DMS53 treated with DMSO at 0.1 percent for 48 hours (cell line): ENCODE measurements at regions not wholly inside any gene's neighbourhood (a gene's known extent, or its start where the extent isn't known, plus 50 kb on each side); places are given as distances from the start of the nearest gene placed in this dataset.
"Not testable (repeated sequence)": the region's sequence is repeated elsewhere in the genome, so short reads cannot be mapped to it uniquely, and the experiment has no call there.

ENCODE experiments used
- DNase-seq: peaks from one replicate; lab custom pipeline; 2025; ENCODE audit not compliant: unreplicated experiment; lab: John Stamatoyannopoulos, UW

- no peak for DNase-seq
These were observed 170.4 kb downstream of the PTPRC start for GRCh38 chr1:198809247-198809646.

GRCh38 chr1:198811449-198811848 lies 172.6 kb downstream of the PTPRC start:
- DNase-seq: no peak

- no peak for DNase-seq
These were observed 184.8 kb downstream of the PTPRC start for GRCh38 chr1:198823626-198824025.

GRCh38 chr1:198825254-198825653 lies 186.4 kb downstream of the PTPRC start:
- no peak for DNase-seq

- DNase-seq: no peak
These were observed 190.5 kb downstream of the PTPRC start for GRCh38 chr1:198829356-198829755.

- DNase-seq: no peak
These were observed 191.1 kb downstream of the PTPRC start for GRCh38 chr1:198829944-198830343.

GRCh38 chr1:198830412-198830811 lies 191.6 kb downstream of the PTPRC start:
- DNase-seq: no peak

GRCh38 chr1:198833706-198834503 lies 195.1 kb downstream of the PTPRC start:
- DNase-seq: no peak

GRCh38 chr1:198837278-198838021 lies 198.6 kb downstream of the PTPRC start:
- no peak for DNase-seq

GRCh38 chr1:198838022-198838342 lies 199.1 kb downstream of the PTPRC start:
- DNase-seq: no peak

- no peak for DNase-seq
These were observed 202.6 kb downstream of the PTPRC start for GRCh38 chr1:198841477-198841876.

- no peak for DNase-seq
These were observed 203.8 kb downstream of the PTPRC start for GRCh38 chr1:198842686-198843085.

- no peak for DNase-seq
These were observed 206.4 kb downstream of the PTPRC start for GRCh38 chr1:198845271-198845670.

- DNase-seq: no peak
These were observed 207.0 kb downstream of the PTPRC start for GRCh38 chr1:198845851-198846250.

- DNase-seq: no peak
These were observed 207.7 kb downstream of the PTPRC start for GRCh38 chr1:198846556-198846955.

GRCh38 chr1:198848206-198848605 lies 209.4 kb downstream of the PTPRC start:
- DNase-seq: no peak

GRCh38 chr1:198848649-198849048 lies 209.8 kb downstream of the PTPRC start:
- no peak for DNase-seq

GRCh38 chr1:198849093-198849492 lies 210.3 kb downstream of the PTPRC start:
- DNase-seq: no peak

- DNase-seq: no peak
These were observed 211.4 kb downstream of the PTPRC start for GRCh38 chr1:198850196-198850595.

- not testable (repeated sequence) for DNase-seq
These were observed 212.1 kb downstream of the PTPRC start for GRCh38 chr1:198850966-198851365.

GRCh38 chr1:198856601-198857000 lies 217.8 kb downstream of the PTPRC start:
- DNase-seq: no peak

- DNase-seq: no peak
These were observed 219.2 kb downstream of the PTPRC start for GRCh38 chr1:198858033-198858432.

- DNase-seq: no peak
These were observed 221.5 kb downstream of the PTPRC start for GRCh38 chr1:198860371-198860770.
